ENCODE measurements at regions not wholly inside any gene's neighbourhood (a gene's known extent, or its start where the extent isn't known, plus 50 kb on each side); places are given as distances from the start of the nearest gene placed in this dataset.

GRCh38 chr6:6420107-6420506, 99.6 kb upstream of the F13A1 start:
- no peak overlapping the region for H3K4me3 Mint-ChIP-seq
- Histone ChIP-seq H3K27ac (ENCODE audit: low read length) (no peak overlapping the region), H3K9me3 (no peaks in the 10 kb centered on the region), H3K4me1 (ENCODE audit: control insufficient read depth in 1 of 2, extremely low read depth in 1 of 2, insufficient read depth in 2 of 2, low read length in 2 of 2) (no peaks in the 10 kb centered on the region), H3K4me3 (ENCODE audit: control insufficient read depth in 1 of 2, extremely low read depth in 1 of 2, low read length in 1 of 2) (no peak overlapping the region), H3K27me3 (replicated peaks in 1 of 2; ENCODE audit: control insufficient read depth in 2 of 2, extremely low read depth in 1 of 2, insufficient read depth in 2 of 2, low read length in 1 of 2) (no peaks in the 10 kb centered on the region), H3K36me3 (ENCODE audit: control insufficient read depth in 2 of 2, extremely low read depth in 1 of 2, insufficient read depth in 1 of 2, low read length in 1 of 2) (no peaks in the 10 kb centered on the region)
- CTCF ChIA-PET: no interaction called here
- no peaks in the 10 kb centered on the region for H3K4me1 Mint-ChIP-seq
- WGBS (ENCODE audit: insufficient coverage): no CpG with 5 or more reads among the region's 1 CpG
- ATAC-seq (replicated peaks in 1 of 4): no peak
- peaks cover 14 to 27% (median 18%) of the 10 kb centered on the region in 3 donors for H3K9me3 Mint-ChIP-seq
- no peak overlapping the region for H3K27ac Mint-ChIP-seq
- POLR2A ChIA-PET: no interaction called here
- no peaks in the 10 kb centered on the region for H3K36me3 Mint-ChIP-seq
- no peak for DNase-seq
- H3K27me3 Mint-ChIP-seq: peaks cover 23 to 27% of the 10 kb centered on the region in 2 donors

DNA sequence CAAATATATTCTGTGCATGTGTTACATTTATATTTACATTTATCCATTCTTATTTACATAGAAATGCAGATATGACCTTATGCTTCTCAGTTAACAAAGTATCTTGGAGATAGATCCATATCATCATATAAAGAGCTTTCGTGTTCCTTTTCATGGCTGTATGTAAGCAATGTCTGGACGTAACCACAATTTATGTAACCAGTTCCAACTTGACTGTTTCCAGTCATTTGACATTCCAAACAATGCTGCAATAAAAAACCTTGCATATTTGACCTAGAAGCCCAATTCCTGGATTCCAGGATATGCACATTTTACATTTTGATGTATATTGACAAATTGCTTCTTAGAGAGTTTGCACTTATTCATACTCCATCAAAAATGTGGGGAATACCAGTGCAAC, 113.7 kb upstream of the F13A1 start:
- ATAC-seq (replicated peaks in 1 of 4): no peak
- WGBS (ENCODE audit: insufficient coverage): 72% methylated on average over 2 of the region's 2 CpGs
- Mint-ChIP-seq H3K4me3 (no peak overlapping the region), H3K4me1 (no peaks in the 10 kb centered on the region), H3K27me3 (peaks cover 2 to 11% of the 10 kb centered on the region in 2 donors), H3K36me3 (no peaks in the 10 kb centered on the region), H3K9me3 (peaks cover 0 to 7% (median 7%) of the 10 kb centered on the region in 3 donors), H3K27ac (no peak overlapping the region)
- H3K36me3 ChIP-seq (ENCODE audit: control insufficient read depth in 2 of 2, extremely low read depth in 1 of 2, insufficient read depth in 1 of 2, low read length in 1 of 2): no peaks in the 10 kb centered on the region
- H3K27me3 ChIP-seq (replicated peaks in 1 of 2; ENCODE audit: control insufficient read depth in 2 of 2, extremely low read depth in 1 of 2, insufficient read depth in 2 of 2, low read length in 1 of 2): no peaks in the 10 kb centered on the region
- DNase-seq: no peak
- no peaks in the 10 kb centered on the region for H3K4me1 ChIP-seq (ENCODE audit: control insufficient read depth in 1 of 2, extremely low read depth in 1 of 2, insufficient read depth in 2 of 2, low read length in 2 of 2)
- H3K4me3 ChIP-seq (ENCODE audit: control insufficient read depth in 1 of 2, extremely low read depth in 1 of 2, low read length in 1 of 2): no peak overlapping the region
- H3K27ac ChIP-seq (ENCODE audit: low read length): no peak overlapping the region
- no peaks in the 10 kb centered on the region for H3K9me3 ChIP-seq
- POLR2A ChIA-PET: no interaction called here
- CTCF ChIA-PET: no interaction called here

DNA sequence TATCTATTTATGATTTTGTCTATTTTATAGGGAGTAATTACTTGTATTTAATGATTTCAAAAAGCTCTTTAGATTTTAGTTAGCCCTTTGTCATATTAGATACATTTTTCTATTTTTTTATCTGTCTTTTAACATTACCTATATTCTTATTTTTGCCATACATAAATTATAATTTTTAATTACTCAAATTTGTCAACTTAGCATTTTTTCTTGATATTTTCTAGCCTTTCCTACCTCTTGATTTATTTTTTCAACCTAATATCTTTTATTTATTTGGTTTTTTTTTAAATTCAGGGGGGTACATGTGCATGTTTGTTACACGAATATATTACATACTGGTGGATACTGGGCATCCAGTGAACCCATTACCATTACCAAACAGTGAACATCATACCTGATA, 114.3 kb upstream of the F13A1 start:
- CTCF ChIA-PET: no interaction called here
- H3K4me1 ChIP-seq (ENCODE audit: control insufficient read depth in 1 of 2, extremely low read depth in 1 of 2, insufficient read depth in 2 of 2, low read length in 2 of 2): no peaks in the 10 kb centered on the region
- no peak overlapping the region for H3K4me3 ChIP-seq (ENCODE audit: control insufficient read depth in 1 of 2, extremely low read depth in 1 of 2, low read length in 1 of 2)
- no peaks in the 10 kb centered on the region for H3K9me3 ChIP-seq
- no peak overlapping the region for H3K27ac Mint-ChIP-seq
- ATAC-seq (replicated peaks in 1 of 4) (no peak), DNase-seq (no peak)
- H3K27me3 ChIP-seq (replicated peaks in 1 of 2; ENCODE audit: control insufficient read depth in 2 of 2, extremely low read depth in 1 of 2, insufficient read depth in 2 of 2, low read length in 1 of 2): no peaks in the 10 kb centered on the region
- no peaks in the 10 kb centered on the region for H3K36me3 Mint-ChIP-seq
- H3K4me1 Mint-ChIP-seq: no peaks in the 10 kb centered on the region
- no peak overlapping the region for H3K4me3 Mint-ChIP-seq
- WGBS (ENCODE audit: insufficient coverage): no CpG with 5 or more reads among the region's 1 CpG
- H3K27ac ChIP-seq (ENCODE audit: low read length): no peak overlapping the region
- peaks cover 0 to 7% (median 7%) of the 10 kb centered on the region in 3 donors for H3K9me3 Mint-ChIP-seq
- H3K27me3 Mint-ChIP-seq: peaks cover 2 to 11% of the 10 kb centered on the region in 2 donors
- POLR2A ChIA-PET: no interaction called here
- no peaks in the 10 kb centered on the region for H3K36me3 ChIP-seq (ENCODE audit: control insufficient read depth in 2 of 2, extremely low read depth in 1 of 2, insufficient read depth in 1 of 2, low read length in 1 of 2)

DNA sequence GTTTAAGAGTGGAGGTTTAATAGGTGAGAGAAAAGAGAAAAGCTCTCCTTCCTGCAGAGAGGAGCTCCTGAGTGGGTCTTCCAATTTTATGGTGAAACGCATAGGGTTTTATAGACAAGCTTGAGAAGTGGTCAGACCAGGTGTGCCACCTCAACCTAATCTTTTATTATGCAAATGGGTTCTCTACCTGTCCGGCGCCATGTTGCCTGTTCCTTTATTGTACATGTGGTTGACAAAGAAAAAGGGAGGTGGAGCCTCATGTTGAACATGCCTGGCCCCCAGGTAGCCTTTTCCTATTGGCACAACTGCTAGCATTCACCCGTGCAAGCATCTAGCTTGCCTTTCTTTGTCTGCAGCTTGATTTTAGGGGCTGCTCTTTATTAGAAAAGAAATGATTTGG, 115.9 kb upstream of the F13A1 start:
- Histone ChIP-seq H3K36me3 (ENCODE audit: control insufficient read depth in 2 of 2, extremely low read depth in 1 of 2, insufficient read depth in 1 of 2, low read length in 1 of 2) (no peaks in the 10 kb centered on the region), H3K4me3 (ENCODE audit: control insufficient read depth in 1 of 2, extremely low read depth in 1 of 2, low read length in 1 of 2) (no peak overlapping the region), H3K27me3 (replicated peaks in 1 of 2; ENCODE audit: control insufficient read depth in 2 of 2, extremely low read depth in 1 of 2, insufficient read depth in 2 of 2, low read length in 1 of 2) (no peaks in the 10 kb centered on the region), H3K9me3 (peaks cover 2% of the 10 kb centered on the region), H3K4me1 (ENCODE audit: control insufficient read depth in 1 of 2, extremely low read depth in 1 of 2, insufficient read depth in 2 of 2, low read length in 2 of 2) (no peaks in the 10 kb centered on the region), H3K27ac (ENCODE audit: low read length) (no peak overlapping the region)
- Mint-ChIP-seq H3K27ac (no peak overlapping the region), H3K36me3 (no peaks in the 10 kb centered on the region), H3K4me3 (no peak overlapping the region), H3K27me3 (peaks cover 2 to 11% of the 10 kb centered on the region in 2 donors), H3K4me1 (no peaks in the 10 kb centered on the region), H3K9me3 (peaks cover 0 to 7% (median 7%) of the 10 kb centered on the region in 3 donors)
- WGBS (ENCODE audit: insufficient coverage): no CpG with 5 or more reads among the region's 4 CpGs
- DNase-seq (no peak), ATAC-seq (replicated peaks in 1 of 4) (no peak)
- CTCF ChIA-PET: no interaction called here
- POLR2A ChIA-PET: interaction anchor here in 1 of 2 donors (0.8 kb wide), 1 partner anchor 82 kb away, joined by 3 read pairs; no protein-coding TSS in a partner anchor

DNA sequence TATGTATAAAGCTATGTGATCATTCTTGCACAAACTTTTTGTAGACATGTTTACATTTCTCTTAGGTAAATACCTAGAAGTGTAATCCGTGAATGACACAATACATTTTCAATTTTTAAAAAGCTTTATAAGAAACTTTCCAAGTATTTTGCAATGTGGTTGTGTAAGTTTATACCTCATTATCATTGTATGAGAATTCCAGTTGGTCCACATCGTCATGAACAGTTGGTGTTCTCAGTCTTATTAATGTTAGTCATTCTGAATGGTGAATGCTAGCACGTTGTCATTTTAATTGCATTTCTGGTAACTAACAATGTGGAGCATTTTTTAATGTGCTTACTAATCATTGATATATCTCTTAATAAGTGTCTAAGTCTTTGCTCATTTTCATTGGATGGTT, 116.5 kb upstream of the F13A1 start:
- no peaks in the 10 kb centered on the region for H3K27me3 ChIP-seq (replicated peaks in 1 of 2; ENCODE audit: control insufficient read depth in 2 of 2, extremely low read depth in 1 of 2, insufficient read depth in 2 of 2, low read length in 1 of 2)
- peaks cover 0 to 7% (median 7%) of the 10 kb centered on the region in 3 donors for H3K9me3 Mint-ChIP-seq
- no peak overlapping the region for H3K4me3 ChIP-seq (ENCODE audit: control insufficient read depth in 1 of 2, extremely low read depth in 1 of 2, low read length in 1 of 2)
- H3K36me3 ChIP-seq (ENCODE audit: control insufficient read depth in 2 of 2, extremely low read depth in 1 of 2, insufficient read depth in 1 of 2, low read length in 1 of 2): no peaks in the 10 kb centered on the region
- ChIA-PET CTCF (no interaction called here), POLR2A (interaction anchor here in 1 of 2 donors (0.8 kb wide), 1 partner anchor 81 kb away, joined by 3 read pairs; no protein-coding TSS in a partner anchor)
- H3K27ac Mint-ChIP-seq: no peak overlapping the region
- DNase-seq (no peak), ATAC-seq (replicated peaks in 1 of 4) (no peak)
- no peaks in the 10 kb centered on the region for H3K4me1 ChIP-seq (ENCODE audit: control insufficient read depth in 1 of 2, extremely low read depth in 1 of 2, insufficient read depth in 2 of 2, low read length in 2 of 2)
- WGBS (ENCODE audit: insufficient coverage): no CpG with 5 or more reads among the region's 3 CpGs
- no peak overlapping the region for H3K4me3 Mint-ChIP-seq
- H3K27ac ChIP-seq (ENCODE audit: low read length): no peak overlapping the region
- no peaks in the 10 kb centered on the region for H3K36me3 Mint-ChIP-seq
- H3K9me3 ChIP-seq: peaks cover 2% of the 10 kb centered on the region
- no peaks in the 10 kb centered on the region for H3K4me1 Mint-ChIP-seq
- peaks cover 2 to 13% of the 10 kb centered on the region in 2 donors for H3K27me3 Mint-ChIP-seq

GRCh38 chr6:6438286-6438685, 117.8 kb upstream of the F13A1 start:
- peaks cover 2 to 15% of the 10 kb centered on the region in 2 donors for H3K27me3 Mint-ChIP-seq
- H3K9me3 Mint-ChIP-seq: peaks cover 0 to 7% (median 7%) of the 10 kb centered on the region in 3 donors
- no peaks in the 10 kb centered on the region for H3K4me1 Mint-ChIP-seq
- H3K27ac ChIP-seq (ENCODE audit: low read length): no peak overlapping the region
- no peaks in the 10 kb centered on the region for H3K36me3 ChIP-seq (ENCODE audit: control insufficient read depth in 2 of 2, extremely low read depth in 1 of 2, insufficient read depth in 1 of 2, low read length in 1 of 2)
- H3K36me3 Mint-ChIP-seq: no peaks in the 10 kb centered on the region
- H3K27me3 ChIP-seq (replicated peaks in 1 of 2; ENCODE audit: control insufficient read depth in 2 of 2, extremely low read depth in 1 of 2, insufficient read depth in 2 of 2, low read length in 1 of 2): no peaks in the 10 kb centered on the region
- no peaks in the 10 kb centered on the region for H3K4me1 ChIP-seq (ENCODE audit: control insufficient read depth in 1 of 2, extremely low read depth in 1 of 2, insufficient read depth in 2 of 2, low read length in 2 of 2)
- no peak overlapping the region for H3K4me3 ChIP-seq (ENCODE audit: control insufficient read depth in 1 of 2, extremely low read depth in 1 of 2, low read length in 1 of 2)
- no peak overlapping the region for H3K4me3 Mint-ChIP-seq
- H3K9me3 ChIP-seq: peaks cover 2% of the 10 kb centered on the region
- no peak overlapping the region for H3K27ac Mint-ChIP-seq
- ChIA-PET CTCF (no interaction called here), POLR2A (no interaction called here)
- DNase-seq (no peak), ATAC-seq (replicated peaks in 1 of 4) (no peak)
- WGBS (ENCODE audit: insufficient coverage): 100% methylated on average over 1 of the region's 2 CpGs

DNA sequence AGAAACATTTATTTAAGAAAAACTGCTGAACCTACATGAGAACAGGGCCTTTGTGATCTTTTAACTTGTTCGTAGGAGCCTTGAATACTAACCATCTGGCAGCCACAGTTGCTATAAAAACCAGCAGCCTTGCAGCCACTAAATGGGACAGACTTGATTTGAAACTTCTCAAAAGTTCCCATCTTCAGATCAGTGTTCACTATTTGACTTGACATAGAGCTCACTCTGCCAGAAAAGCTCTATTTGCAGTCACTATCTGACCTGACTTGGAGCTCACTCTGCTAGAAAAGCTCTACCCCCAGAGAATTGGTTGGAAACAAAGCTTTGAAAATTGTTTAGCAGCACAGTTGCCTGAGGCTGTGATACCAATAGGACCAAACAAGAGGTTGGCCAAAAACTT, 119.3 kb upstream of the F13A1 start:
- no peak for DNase-seq
- Histone ChIP-seq H3K4me3 (ENCODE audit: control insufficient read depth in 1 of 2, extremely low read depth in 1 of 2, low read length in 1 of 2) (no peak overlapping the region), H3K4me1 (ENCODE audit: control insufficient read depth in 1 of 2, extremely low read depth in 1 of 2, insufficient read depth in 2 of 2, low read length in 2 of 2) (no peaks in the 10 kb centered on the region), H3K36me3 (ENCODE audit: control insufficient read depth in 2 of 2, extremely low read depth in 1 of 2, insufficient read depth in 1 of 2, low read length in 1 of 2) (no peaks in the 10 kb centered on the region), H3K27ac (ENCODE audit: low read length) (no peak overlapping the region), H3K27me3 (replicated peaks in 1 of 2; ENCODE audit: control insufficient read depth in 2 of 2, extremely low read depth in 1 of 2, insufficient read depth in 2 of 2, low read length in 1 of 2) (no peaks in the 10 kb centered on the region), H3K9me3 (peaks cover 2% of the 10 kb centered on the region)
- 78% methylated on average over 1 of the region's 1 CpG for WGBS (ENCODE audit: insufficient coverage)
- ChIA-PET POLR2A (no interaction called here), CTCF (no interaction called here)
- no peak for ATAC-seq (replicated peaks in 1 of 4)
- Mint-ChIP-seq H3K4me1 (no peaks in the 10 kb centered on the region), H3K4me3 (no peak overlapping the region), H3K36me3 (no peaks in the 10 kb centered on the region), H3K9me3 (peaks cover 0 to 7% (median 7%) of the 10 kb centered on the region in 3 donors), H3K27ac (no peak overlapping the region), H3K27me3 (peaks cover 2 to 15% of the 10 kb centered on the region in 2 donors)

All from T-cell (primary cell).